Keratinocyte (primary cell): ENCODE measurements at regions not wholly inside any gene's neighbourhood (a gene's known extent, or its start where the extent isn't known, plus 50 kb on each side); places are given as distances from the start of the nearest gene placed in this dataset.

Experiments used
- DNase-seq: peaks from one replicate; pipeline ENCODE4 v3.0.0-alpha.2; 2011; ENCODE audit warnings: low read depth, missing footprints, low spot score
- FAIRE-seq: peaks from 2 replicates; lab custom pipeline; 2011; peaks lifted over from hg19 to GRCh38; lab: Jason Lieb, UNC
- H2AFZ ChIP-seq: 2 replicates; pipeline ENCODE4 v1.6.0; 2012; ENCODE audit warnings: low read length, control low read depth, inconsistent platforms; ENCODE audit not compliant: control insufficient read depth
- H3K27ac ChIP-seq: 2 replicates; pipeline ENCODE4 v1.5.1; 2011; ENCODE audit warnings: low read length; ENCODE audit not compliant: control insufficient read depth, insufficient read depth
- H3K27me3 ChIP-seq: 3 replicates; pipeline ENCODE4 v1.6.0; 2011; ENCODE audit warnings: low read length; ENCODE audit not compliant: control insufficient read depth, insufficient read depth; ENCODE audit errors: extremely low read depth
- H3K36me3 ChIP-seq, 2 experiments: 2 replicates in 1 of 2; 3 replicates in 1 of 2; pipeline ENCODE4 v1.5.1; 2011; ENCODE audit warnings: low read length in 2 of 2, mild to moderate bottlenecking in 1 of 2; ENCODE audit not compliant: control insufficient read depth in 2 of 2, insufficient read depth in 2 of 2; ENCODE audit errors: extremely low read depth in 1 of 2
- H3K4me1 ChIP-seq: 3 replicates; pipeline ENCODE4 v1.5.1; 2011; ENCODE audit warnings: low read length; ENCODE audit not compliant: control insufficient read depth, insufficient read depth; ENCODE audit errors: extremely low read depth
- H3K4me2 ChIP-seq: 3 replicates; pipeline ENCODE4 v1.6.0; 2011; ENCODE audit warnings: low read depth, low read length; ENCODE audit not compliant: control insufficient read depth, insufficient read depth; ENCODE audit errors: extremely low read depth
- H3K4me3 ChIP-seq, 3 experiments: fragments of 200-600 bp in 1 of 3; sonication (generic) in 1 of 3; 2 replicates in 2 of 3; 3 replicates in 1 of 3; pipeline ENCODE4 v1.5.1; 2011 to 2016; ENCODE audit warnings: low read length in 3 of 3, mild to moderate bottlenecking in 3 of 3, control low read depth in 2 of 3, inconsistent platforms in 1 of 3, low read depth in 1 of 3, mixed read lengths in 1 of 3, mixed run types in 1 of 3, moderate library complexity in 1 of 3; ENCODE audit not compliant: control insufficient read depth in 2 of 3, insufficient read depth in 2 of 3; ENCODE audit errors: extremely low read depth in 1 of 3
- H3K79me2 ChIP-seq: 2 replicates; pipeline ENCODE4 v1.6.0; 2012; ENCODE audit warnings: low read length; ENCODE audit not compliant: control insufficient read depth, insufficient read depth
- H3K9ac ChIP-seq: 3 replicates; pipeline ENCODE4 v1.6.0; 2011; ENCODE audit warnings: low read length; ENCODE audit not compliant: control insufficient read depth, insufficient read depth; ENCODE audit errors: extremely low read depth
- H3K9me1 ChIP-seq: 3 replicates; pipeline ENCODE4 v1.6.0; 2011; ENCODE audit warnings: low read length; ENCODE audit not compliant: control insufficient read depth, insufficient read depth; ENCODE audit errors: extremely low read depth
- H3K9me3 ChIP-seq: 2 replicates; pipeline ENCODE4 v1.5.1; 2012; ENCODE audit warnings: low read depth, low read length; ENCODE audit not compliant: control insufficient read depth
- H4K20me1 ChIP-seq: 3 replicates; pipeline ENCODE4 v1.6.0; 2011; ENCODE audit warnings: low read length; ENCODE audit not compliant: control insufficient read depth, insufficient read depth; ENCODE audit errors: extremely low read depth
- CTCF ChIP-seq, 3 experiments: IDR thresholded peaks in 1 of 3; conservative IDR thresholded peaks in 1 of 3; optimal IDR thresholded peaks in 1 of 3; 2 replicates in 2 of 3; 3 replicates in 1 of 3; pipeline versions ENCODE3 to v1.5.1; 2011; ENCODE audit warnings: low read length in 3 of 3, mild to moderate bottlenecking in 3 of 3, moderate library complexity in 2 of 3, control low read depth in 1 of 3, inconsistent platforms in 1 of 3; ENCODE audit not compliant: insufficient read depth in 2 of 3; ENCODE audit errors: extremely low read depth in 1 of 3
- EZH2 ChIP-seq: IDR thresholded peaks from one replicate; pipeline ENCODE4 v1.6.1; 2012; ENCODE audit warnings: inconsistent platforms, mild to moderate bottlenecking, low read length, moderate library complexity
- dilution Hi-C: fragments of 300-500 bp; cut with MboI; formaldehyde crosslinking; loops from one replicate; pipeline ENCODE4 v1.7.0; 2020; ENCODE audit warnings: low sequenced_read_pairs; ENCODE audit not compliant: extremely low pct_ligation_motif_present

- Histone ChIP-seq H3K79me2 (no peaks in the 10 kb centered on the region), H3K4me2 (no peak overlapping the region), H3K4me3 (no peak overlapping the region), H2AFZ (no peak overlapping the region), H3K27ac (no peak overlapping the region), H3K27me3 (no peaks in the 10 kb centered on the region), H3K9me3 (no peaks in the 10 kb centered on the region), H4K20me1 (no peaks in the 10 kb centered on the region), H3K9ac (no peak overlapping the region), H3K4me1 (no peaks in the 10 kb centered on the region), H3K9me1 (no peaks in the 10 kb centered on the region), H3K36me3 (no peaks in the 10 kb centered on the region)
- dilution Hi-C loops, result no loop called here
- TF ChIP-seq EZH2, result no peak
- no peak for TF ChIP-seq CTCF (optimal IDR thresholded peaks at IDR 0.05 in 1 of 3, IDR thresholded peaks at IDR 0.05 in 1 of 3, conservative IDR thresholded peaks at IDR 0.05 in 1 of 3; ENCODE audit: extremely low read depth in 1 of 3, insufficient read depth in 2 of 3, low read length in 3 of 3)
- DNase-seq, result no peak
- FAIRE-seq, result no peak
Observed at GRCh38 chr4:180530787-180531186, 1712.4 kb upstream of the TENM3 start.

- Histone ChIP-seq H3K9me1 (no peaks in the 10 kb centered on the region), H3K36me3 (no peaks in the 10 kb centered on the region), H3K9ac (no peak overlapping the region), H3K27me3 (no peaks in the 10 kb centered on the region), H3K4me2 (no peak overlapping the region), H3K27ac (no peak overlapping the region), H3K79me2 (no peaks in the 10 kb centered on the region), H4K20me1 (no peaks in the 10 kb centered on the region), H2AFZ (no peak overlapping the region), H3K9me3 (no peaks in the 10 kb centered on the region), H3K4me1 (no peaks in the 10 kb centered on the region), H3K4me3 (no peak overlapping the region)
- DNase-seq (no peak), FAIRE-seq (no peak)
- dilution Hi-C loops, result no loop called here
- TF ChIP-seq EZH2 (no peak), CTCF (optimal IDR thresholded peaks at IDR 0.05 in 1 of 3, IDR thresholded peaks at IDR 0.05 in 1 of 3, conservative IDR thresholded peaks at IDR 0.05 in 1 of 3; ENCODE audit: extremely low read depth in 1 of 3, insufficient read depth in 2 of 3, low read length in 3 of 3) (no peak)
Observed at GRCh38 chr4:180532691-180533090, 1710.5 kb upstream of the TENM3 start.
